Endothelial cell of umbilical vein (primary cell): ENCODE measurements at regions not wholly inside any gene's neighbourhood (a gene's known extent, or its start where the extent isn't known, plus 50 kb on each side); places are given as distances from the start of the nearest gene placed in this dataset.

Experiments used
- CTCF ChIP-seq, 2 donors: IDR thresholded peaks; 1 replicate in 1 of 2; 2 replicates in 1 of 2; pipeline ENCODE4 v1.5.1; 2011; ENCODE audit warnings: low read length in 2 of 2, mild to moderate bottlenecking in 2 of 2, moderate library complexity in 2 of 2, control low read depth in 1 of 2, inconsistent platforms in 1 of 2, low read depth in 1 of 2; ENCODE audit not compliant: insufficient read depth in 1 of 2; ENCODE audit errors: extremely low read depth in 1 of 2
- GATA2 ChIP-seq: IDR thresholded peaks from 2 replicates; pipeline ENCODE4 v1.7.0; 2011; ENCODE audit warnings: low read depth, mild to moderate bottlenecking, moderate library complexity, mixed read lengths, low read length; ENCODE audit not compliant: insufficient read length, insufficient read depth
- POLR2AphosphoS5 ChIP-seq: IDR thresholded peaks from 2 replicates; pipeline ENCODE4 v1.6.1; 2012; ENCODE audit warnings: low read depth, mild to moderate bottlenecking, control low read depth, low read length, moderate library complexity; ENCODE audit not compliant: insufficient read depth

- TF ChIP-seq CTCF (IDR thresholded peaks at IDR 0.05; ENCODE audit: extremely low read depth in 1 of 2, insufficient read depth in 1 of 2, low read depth in 1 of 2, low read length in 2 of 2) (no peak), POLR2AphosphoS5 (no peak), GATA2 (no peak)
These were observed 99.5 kb upstream of the USP38 start for GRCh38 chr4:143085224-143085623.
